A549 (cell line): ENCODE measurements at regions not wholly inside any gene's neighbourhood (a gene's known extent, or its start where the extent isn't known, plus 50 kb on each side); places are given as distances from the start of the nearest gene placed in this dataset.

Experiments used
- ATAC-seq, 2 experiments: fragments of 200-7000 bp in 1 of 2; fragments of >200 bp in 1 of 2; cut with Nextera tagmentation in 1 of 2; cut with Tn5 transposase in 1 of 2; 3 replicates each; pipeline versions ENCODE4 v1.8.0 to v1.9.1; 2018 to 2020; ENCODE audit warnings: mild to moderate bottlenecking in 1 of 2, moderate library complexity in 1 of 2
- CTCF ChIA-PET: fragments of 300-600 bp; sonication (Branson Sonifier 250); formaldehyde crosslinking; extraction: SDS; loops from one replicate; lab custom pipeline; 2021; ENCODE audit warnings: antibody characterized with exemption, inconsistent platforms; lab: Yijun Ruan, JAX
- POLR2A ChIA-PET: fragments of 350-600 bp; formaldehyde crosslinking; extraction: SDS; loops from one replicate; lab custom pipeline; 2021; ENCODE audit warnings: antibody characterized with exemption, inconsistent platforms; lab: Yijun Ruan, JAX
- DNase-seq, 2 experiments: peaks; one replicate each; pipeline versions ENCODE4 v3.0.0 to v3.0.0-alpha.2; 2011 to 2016; ENCODE audit warnings: low read depth in 1 of 2, low spot score in 1 of 2
- FAIRE-seq: peaks from 2 replicates; lab custom pipeline; 2011; peaks lifted over from hg19 to GRCh38; lab: Jason Lieb, UNC
- H3K27ac ChIP-seq, 2 experiments: fragments of >200 bp; sonication (Bioruptor Twin); formaldehyde crosslinking; 3 replicates each; pipeline ENCODE4 v1.5.1; 2016 to 2017
- H3K4me1 ChIP-seq: fragments of >200 bp; sonication (Bioruptor Twin); formaldehyde crosslinking; 3 replicates; pipeline ENCODE4 v1.6.1; 2016
- H3K4me2 ChIP-seq: fragments of >200 bp; sonication (Bioruptor Twin); formaldehyde crosslinking; 3 replicates; pipeline ENCODE4 v1.6.1; 2016
- H3K4me3 ChIP-seq: fragments of >200 bp; sonication (Bioruptor Twin); formaldehyde crosslinking; 3 replicates; pipeline ENCODE4 v1.5.1; 2016
- H3K9me3 ChIP-seq: fragments of >200 bp; sonication (Bioruptor Twin); formaldehyde crosslinking; 3 replicates; pipeline ENCODE4 v1.6.1; 2016
- BCL3 ChIP-seq: fragments of >200 bp; sonication (Bioruptor Twin); formaldehyde crosslinking; IDR thresholded peaks from 3 replicates; pipeline ENCODE4 v1.6.1; 2016
- CBX2 ChIP-seq: fragments of 200-600 bp; sonication (generic); IDR thresholded peaks from 2 replicates; pipeline ENCODE4 v1.6.1; 2016; ENCODE audit warnings: low read depth, mild to moderate bottlenecking, borderline replicate concordance
- CEBPB ChIP-seq, 2 experiments: fragments of >200 bp in 1 of 2; sonication (Bioruptor Twin) in 1 of 2; formaldehyde crosslinking in 1 of 2; IDR thresholded peaks; 2 replicates each; pipeline ENCODE4 v1.6.1; 2012 to 2016
- EHF ChIP-seq: fragments of 250-450 bp; sonication (Bioruptor Pico); IDR thresholded peaks from 2 replicates; pipeline ENCODE4 v1.5.0; 2020; ENCODE audit warnings: mild to moderate bottlenecking
- EHMT2 ChIP-seq: fragments of 200-600 bp; sonication (generic); IDR thresholded peaks from 2 replicates; pipeline ENCODE4 v1.6.1; 2016; ENCODE audit warnings: antibody characterized with exemption, low read depth, mild to moderate bottlenecking, moderate library complexity
- ELK1 ChIP-seq: fragments of 150-350 bp; IDR thresholded peaks from 2 replicates; pipeline ENCODE4 v1.6.1; 2014; ENCODE audit warnings: low read depth, mild to moderate bottlenecking, low read length
- FOSL2 ChIP-seq, 2 experiments: fragments of 450-650 bp in 1 of 2; fragments of >200 bp in 1 of 2; sonication (Bioruptor Twin) in 1 of 2; formaldehyde crosslinking; IDR thresholded peaks; 2 replicates each; pipeline versions ENCODE4 v1.5.0 to v1.6.1; 2016 to 2020; ENCODE audit warnings: mild to moderate bottlenecking in 1 of 2, moderate library complexity in 1 of 2
- HDAC2 ChIP-seq: fragments of 200-600 bp; sonication (generic); IDR thresholded peaks from 2 replicates; pipeline ENCODE4 v1.6.1; 2016
- HES2 ChIP-seq: fragments of >200 bp; sonication (Bioruptor Twin); formaldehyde crosslinking; IDR thresholded peaks from 2 replicates; pipeline ENCODE4 v1.6.1; 2016
- HMGXB4 ChIP-seq: fragments of 250-450 bp; sonication (Bioruptor Pico); IDR thresholded peaks from 2 replicates; pipeline ENCODE4 v1.5.0; 2021; ENCODE audit warnings: mild to moderate bottlenecking, moderate library complexity, borderline replicate concordance
- HOXB13 ChIP-seq: fragments of 250-450 bp; sonication (Bioruptor Pico); IDR thresholded peaks from 2 replicates; pipeline ENCODE4 v1.5.0; 2020; ENCODE audit warnings: low read depth, mild to moderate bottlenecking, moderate library complexity
- JUNB ChIP-seq: fragments of >200 bp; sonication (Bioruptor Twin); formaldehyde crosslinking; IDR thresholded peaks from 2 replicates; pipeline ENCODE4 v1.6.1; 2016
- KDM1A ChIP-seq: fragments of 200-600 bp; sonication (generic); IDR thresholded peaks from 2 replicates; pipeline ENCODE4 v1.6.1; 2016; ENCODE audit warnings: low read depth, mild to moderate bottlenecking
- MAFK ChIP-seq: fragments of 450-650 bp; IDR thresholded peaks from 2 replicates; pipeline ENCODE4 v1.6.1; 2014; ENCODE audit not compliant: partially characterized antibody
- MAX ChIP-seq: IDR thresholded peaks from 2 replicates; pipeline ENCODE4 v1.6.1; 2012
- MAZ ChIP-seq: fragments of 150-350 bp; IDR thresholded peaks from 2 replicates; pipeline ENCODE4 v1.6.1; 2014; ENCODE audit warnings: antibody characterized with exemption, low read depth, low read length, borderline replicate concordance
- MYC ChIP-seq: IDR thresholded peaks from 2 replicates; pipeline ENCODE4 v1.6.1; 2012; ENCODE audit warnings: mild to moderate bottlenecking, inconsistent platforms, low read length, improper control_type of control experiment, borderline replicate concordance
- PBX3 ChIP-seq: IDR thresholded peaks from 2 replicates; pipeline ENCODE4 v1.6.1; 2012
- PHF8 ChIP-seq: fragments of 200-600 bp; sonication (generic); IDR thresholded peaks from 2 replicates; pipeline ENCODE4 v1.6.1; 2016; ENCODE audit warnings: low read depth, mild to moderate bottlenecking, antibody characterized with exemption, moderate library complexity, borderline replicate concordance
- POLR2AphosphoS2 ChIP-seq: conservative IDR thresholded peaks from 2 replicates; pipeline ENCODE4 v1.6.1; 2012; ENCODE audit warnings: low read length, improper control_type of control experiment, inconsistent platforms
- RAD21 ChIP-seq, 2 experiments: fragments of >200 bp in 1 of 2; sonication (Bioruptor Twin) in 1 of 2; formaldehyde crosslinking in 1 of 2; IDR thresholded peaks in 1 of 2; conservative IDR thresholded peaks in 1 of 2; 2 replicates in 1 of 2; 3 replicates in 1 of 2; pipeline ENCODE4 v1.6.1; 2012 to 2018; ENCODE audit warnings: inconsistent platforms in 1 of 2
- RARB ChIP-seq: fragments of 250-450 bp; sonication (Bioruptor Pico); IDR thresholded peaks from 2 replicates; pipeline ENCODE4 v1.8.0; 2021; ENCODE audit warnings: mild to moderate bottlenecking, moderate library complexity
- TFCP2L1 ChIP-seq: fragments of 250-450 bp; sonication (Bioruptor Pico); IDR thresholded peaks from 2 replicates; pipeline ENCODE4 v1.5.0; 2021; ENCODE audit warnings: mild to moderate bottlenecking
- WGBS: methylation state at CpG from one replicate; pipeline ENCODE4 v1.1.6; 2017; ENCODE audit errors: missing lambda C conversion rate; 5-methylcytosine and 5-hydroxymethylcytosine counted together

GRCh38 chr5:90185897-90186468 lies 223.6 kb downstream of the CETN3 start:
- no peak for ATAC-seq
- no peak for TF ChIP-seq EHF (CRISPR knock-in tag)
- TF ChIP-seq POLR2AphosphoS2: no peak
- no peak for TF ChIP-seq MYC
- TF ChIP-seq KDM1A: no peak
- no peak for TF ChIP-seq RAD21 (conservative IDR thresholded peaks at IDR 0.05 in 1 of 2, IDR thresholded peaks at IDR 0.05 in 1 of 2)
- TF ChIP-seq CEBPB (IDR thresholded peaks at IDR 0.05): no peak
- no peak for TF ChIP-seq HOXB13 (CRISPR knock-in tag)
- no peak for TF ChIP-seq HMGXB4 (CRISPR knock-in tag)
- TF ChIP-seq MAFK: no peak
- TF ChIP-seq JUNB: no peak
- no peak for TF ChIP-seq MAX
- TF ChIP-seq, all 56 proteins: peak for 0
- POLR2A ChIA-PET: no interaction called here
- CTCF ChIA-PET: no interaction called here
- FAIRE-seq (no peak), DNase-seq (no peak)
- 41% methylated on average over 2 of the region's 2 CpGs for WGBS
- Histone ChIP-seq H3K4me3 (no peak overlapping the region), H3K4me1 (no peaks in the 10 kb centered on the region), H3K4me2 (no peak overlapping the region), H3K9me3 (no peaks in the 10 kb centered on the region), H3K27ac (no peak overlapping the region)

GRCh38 chr5:90184764-90185163 lies 224.8 kb downstream of the CETN3 start:
- no peak overlapping the region for H3K4me3 ChIP-seq
- H3K4me2 ChIP-seq: no peak overlapping the region
- CTCF ChIA-PET: no interaction called here
- no peak for FAIRE-seq
- H3K27ac ChIP-seq: no peak overlapping the region
- H3K9me3 ChIP-seq: no peaks in the 10 kb centered on the region
- TF ChIP-seq FOSL2 (IDR thresholded peaks at IDR 0.05) (no peak), FOSL2 (CRISPR knock-in tag; IDR thresholded peaks at IDR 0.05) (no peak), HES2 (no peak), EHF (CRISPR knock-in tag) (no peak)
- TF ChIP-seq, all 56 proteins: peak for 0
- DNase-seq: no peak
- no peak for ATAC-seq
- no peaks in the 10 kb centered on the region for H3K4me1 ChIP-seq
- POLR2A ChIA-PET: no interaction called here
- 42% methylated on average over 5 of the region's 5 CpGs for WGBS

- DNase-seq (no peak), FAIRE-seq (no peak), ATAC-seq (no peak)
- no peak overlapping the region for H3K4me2 ChIP-seq
- no peaks in the 10 kb centered on the region for H3K9me3 ChIP-seq
- no peak overlapping the region for H3K4me3 ChIP-seq
- no peak overlapping the region for H3K27ac ChIP-seq
- 3% methylated on average over 1 of the region's 1 CpG for WGBS
- no peaks in the 10 kb centered on the region for H3K4me1 ChIP-seq
- POLR2A ChIA-PET: no interaction called here
- TF ChIP-seq RAD21 (conservative IDR thresholded peaks at IDR 0.05 in 1 of 2, IDR thresholded peaks at IDR 0.05 in 1 of 2): no peak
- TF ChIP-seq HDAC2: no peak
- TF ChIP-seq TFCP2L1 (CRISPR knock-in tag): no peak
- TF ChIP-seq ELK1: no peak
- no peak for TF ChIP-seq EHMT2
- TF ChIP-seq BCL3: no peak
- no peak for TF ChIP-seq CBX2
- TF ChIP-seq PHF8: no peak
- no peak for TF ChIP-seq RARB (CRISPR knock-in tag)
- no peak for TF ChIP-seq PBX3
- no peak for TF ChIP-seq MAZ
- CTCF ChIA-PET: interaction anchor here (0.6 to 1.4 kb wide), 3 partner anchors 21 to 1455 kb away, joined by 3 to 5 read pairs (median 5); no protein-coding TSS in a partner anchor
Measured at GRCh38 chr5:90182726-90183125, 226.8 kb downstream of the CETN3 start.
